22Rv1 (cell line): ENCODE measurements at regions not wholly inside any gene's neighbourhood (a gene's known extent, or its start where the extent isn't known, plus 50 kb on each side); places are given as distances from the start of the nearest gene placed in this dataset.

Experiments used
- H3K27ac ChIP-seq: fragments of 450-650 bp; 2 replicates; pipeline ENCODE4 v1.5.1; 2017
- CTCF ChIP-seq: fragments of 450-650 bp; IDR thresholded peaks from 2 replicates; pipeline ENCODE4 v1.5.1; 2017; ENCODE audit warnings: mild to moderate bottlenecking
- ZFX ChIP-seq: fragments of 450-650 bp; IDR thresholded peaks from 2 replicates; pipeline ENCODE4 v1.6.1; 2017; ENCODE audit warnings: antibody characterized with exemption, borderline replicate concordance

GRCh38 chr11:29125606-29126005, 891.2 kb downstream of the KCNA4 start:
- no peak overlapping the region for H3K27ac ChIP-seq
- no peak for TF ChIP-seq CTCF
- no peak for TF ChIP-seq ZFX

- TF ChIP-seq CTCF (no peak), ZFX (no peak)
- no peak overlapping the region for H3K27ac ChIP-seq
These were observed 892.4 kb downstream of the KCNA4 start for GRCh38 chr11:29124470-29124869.

- TF ChIP-seq ZFX: no peak
- no peak overlapping the region for H3K27ac ChIP-seq
These were observed 896.9 kb downstream of the KCNA4 start for GRCh38 chr11:29119707-29120618.

DNA sequence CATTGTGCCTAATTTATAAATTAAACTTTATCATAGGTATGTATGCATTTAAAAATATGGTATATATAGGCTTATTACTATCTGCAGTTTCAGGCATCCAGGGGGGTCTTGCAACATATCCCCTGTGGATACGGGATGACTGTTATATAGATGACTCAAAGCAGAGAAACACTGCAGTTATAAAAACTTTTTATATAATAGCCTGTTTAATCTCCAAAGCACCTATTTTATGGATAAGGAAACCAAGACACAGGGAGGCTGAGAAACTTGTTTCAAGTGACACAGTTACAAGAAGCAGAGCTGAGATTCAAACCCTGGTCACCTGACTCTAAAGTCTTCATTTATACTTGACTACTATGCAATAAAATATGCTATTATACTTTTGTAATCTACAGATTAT, 897.7 kb downstream of the KCNA4 start:
- no peak overlapping the region for H3K27ac ChIP-seq
- TF ChIP-seq ZFX (no peak), CTCF (no peak)

DNA sequence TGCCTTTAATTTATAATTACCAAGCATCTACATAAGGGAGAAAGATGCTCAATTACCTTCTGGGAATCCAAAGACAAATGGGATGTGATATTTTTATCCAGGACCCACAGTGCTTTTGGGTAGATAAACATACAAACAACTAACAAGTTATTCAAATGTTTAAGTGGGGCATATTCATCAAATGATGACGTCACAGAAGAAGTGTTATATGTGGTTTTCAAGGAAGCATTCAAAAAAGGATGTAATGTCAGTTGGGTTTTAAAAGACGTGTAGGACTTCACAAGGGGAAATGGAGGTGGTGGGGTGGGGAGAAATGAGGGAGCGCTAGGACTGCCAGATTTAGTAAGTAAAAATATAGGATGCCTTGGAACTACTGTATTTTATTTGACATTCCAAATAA, 915.9 kb downstream of the KCNA4 start:
- TF ChIP-seq ZFX (no peak), CTCF (no peak)
- H3K27ac ChIP-seq: no peak overlapping the region

GRCh38 chr11:29095821-29096220, 921.0 kb downstream of the KCNA4 start:
- no peak overlapping the region for H3K27ac ChIP-seq
- TF ChIP-seq CTCF (no peak), ZFX (no peak)

DNA sequence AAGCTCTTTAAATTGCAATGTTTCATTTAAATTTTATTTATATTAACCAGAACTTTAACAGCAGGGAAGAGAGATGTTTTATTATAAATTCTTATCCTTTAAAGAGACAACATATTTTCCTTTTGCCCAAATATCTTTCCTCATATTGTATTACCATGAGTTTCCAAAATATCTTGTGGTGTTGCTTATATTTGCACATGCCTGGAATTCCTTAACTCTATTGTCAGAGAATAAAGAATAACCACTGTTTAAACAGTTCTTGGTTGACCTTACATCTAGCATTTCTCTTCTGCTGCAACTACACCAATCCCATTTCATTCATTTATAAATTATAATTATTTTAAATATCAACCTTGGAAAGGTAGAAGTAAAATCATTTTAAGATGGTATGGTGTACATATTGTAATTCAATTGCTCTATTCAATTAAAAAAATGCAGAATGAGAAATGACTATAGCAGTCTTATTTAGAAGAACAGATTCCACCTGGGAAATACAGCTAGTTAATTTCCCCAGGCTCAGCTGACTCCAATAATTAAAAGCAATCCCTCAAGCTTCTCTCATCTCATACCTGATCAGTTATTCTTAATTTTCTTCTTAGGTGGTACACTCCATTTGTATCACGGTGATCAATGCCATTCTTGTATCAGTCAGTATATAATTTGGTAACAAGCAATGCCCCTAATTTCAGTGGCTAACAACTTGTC, 923.3 kb downstream of the KCNA4 start:
- TF ChIP-seq ZFX (no peak), CTCF (no peak)
- H3K27ac ChIP-seq: no peak overlapping the region
